ENCODE measurements at regions not wholly inside any gene's neighbourhood (a gene's known extent, or its start where the extent isn't known, plus 50 kb on each side); places are given as distances from the start of the nearest gene placed in this dataset.
"Not testable (repeated sequence)": the region's sequence is repeated elsewhere in the genome, so short reads cannot be mapped to it uniquely, and the experiment has no call there.

GRCh38 chr3:163362151-163362550 lies 1716.1 kb downstream of the SI start:
- no peak overlapping the region for H3K4me3 ChIP-seq (ENCODE audit: control insufficient read depth, low read depth, low read length)
- TF ChIP-seq, protein P1, sequence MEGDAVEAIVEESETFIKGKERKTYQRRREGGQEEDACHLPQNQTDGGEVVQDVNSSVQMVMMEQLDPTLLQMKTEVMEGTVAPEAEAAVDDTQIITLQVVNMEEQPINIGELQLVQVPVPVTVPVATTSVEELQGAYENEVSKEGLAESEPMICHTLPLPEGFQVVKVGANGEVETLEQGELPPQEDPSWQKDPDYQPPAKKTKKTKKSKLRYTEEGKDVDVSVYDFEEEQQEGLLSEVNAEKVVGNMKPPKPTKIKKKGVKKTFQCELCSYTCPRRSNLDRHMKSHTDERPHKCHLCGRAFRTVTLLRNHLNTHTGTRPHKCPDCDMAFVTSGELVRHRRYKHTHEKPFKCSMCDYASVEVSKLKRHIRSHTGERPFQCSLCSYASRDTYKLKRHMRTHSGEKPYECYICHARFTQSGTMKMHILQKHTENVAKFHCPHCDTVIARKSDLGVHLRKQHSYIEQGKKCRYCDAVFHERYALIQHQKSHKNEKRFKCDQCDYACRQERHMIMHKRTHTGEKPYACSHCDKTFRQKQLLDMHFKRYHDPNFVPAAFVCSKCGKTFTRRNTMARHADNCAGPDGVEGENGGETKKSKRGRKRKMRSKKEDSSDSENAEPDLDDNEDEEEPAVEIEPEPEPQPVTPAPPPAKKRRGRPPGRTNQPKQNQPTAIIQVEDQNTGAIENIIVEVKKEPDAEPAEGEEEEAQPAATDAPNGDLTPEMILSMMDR (conservative IDR thresholded peaks at IDR 0.05; ENCODE audit: control insufficient read depth, insufficient read depth, low read depth, low read length), result no peak
- DNase-seq (ENCODE audit: low read depth), result no peak

DNA sequence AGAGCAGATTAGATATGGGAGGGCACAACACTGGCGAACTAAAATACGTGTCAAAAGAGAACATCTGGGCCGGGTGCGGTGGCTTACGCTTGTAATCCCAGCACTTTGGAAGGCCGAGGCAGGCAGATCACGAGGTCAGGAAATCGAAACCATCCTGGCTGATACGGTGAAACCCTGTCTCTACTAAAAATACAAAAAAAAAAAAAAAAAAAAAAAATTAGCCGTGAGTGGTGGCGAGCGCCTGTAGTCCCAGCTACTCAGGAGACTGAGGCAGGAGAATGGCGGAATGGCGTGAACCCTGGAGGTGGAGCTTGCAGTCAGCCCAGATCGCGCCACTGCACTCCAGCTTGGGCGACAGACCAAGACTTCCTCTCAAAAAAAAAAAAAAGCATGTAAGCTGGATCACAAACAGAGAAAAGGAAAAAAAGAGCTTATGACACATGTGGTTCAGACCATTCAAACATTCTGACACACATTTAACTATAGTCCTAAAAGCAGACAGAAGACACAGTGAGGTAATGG lies 1716.9 kb downstream of the SI start:
- DNase-seq (ENCODE audit: low read depth); H3K4me3 ChIP-seq (ENCODE audit: control insufficient read depth, low read depth, low read length): not testable (repeated sequence)

GRCh38 chr3:163347944-163348343 lies 1730.4 kb downstream of the SI start:
- DNase-seq (ENCODE audit: low read depth), result no peak
- TF ChIP-seq, protein P1 (conservative IDR thresholded peaks at IDR 0.05; ENCODE audit: control insufficient read depth, insufficient read depth, low read depth, low read length), result no peak
- no peak overlapping the region for H3K4me3 ChIP-seq (ENCODE audit: control insufficient read depth, low read depth, low read length)

- no peak overlapping the region for H3K4me3 ChIP-seq (ENCODE audit: control insufficient read depth, low read depth, low read length)
- DNase-seq (ENCODE audit: low read depth), result no peak
- TF ChIP-seq, protein P1 (conservative IDR thresholded peaks at IDR 0.05; ENCODE audit: control insufficient read depth, insufficient read depth, low read depth, low read length), result no peak
These were observed 1742.9 kb downstream of the SI start for GRCh38 chr3:163335429-163335828.

DNA sequence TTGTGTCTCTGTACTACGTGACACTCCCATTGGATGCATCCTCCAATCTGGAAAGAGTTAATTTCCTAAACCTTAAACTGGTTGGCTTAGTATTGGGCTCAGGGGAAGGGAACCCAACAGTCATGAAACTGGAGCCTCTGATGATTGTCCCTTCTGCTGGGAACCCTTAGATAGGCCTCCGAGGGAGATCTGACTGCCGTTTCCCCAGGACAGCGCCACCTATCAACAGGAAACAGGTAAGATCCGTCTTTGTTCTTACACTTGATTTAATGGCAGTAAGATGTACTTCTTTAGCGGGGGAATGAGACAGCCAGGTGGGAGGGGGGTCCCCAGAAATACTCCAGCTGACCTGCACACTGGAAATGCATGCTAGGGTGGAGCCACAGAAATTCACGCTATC lies 1749.6 kb downstream of the SI start:
- DNase-seq (ENCODE audit: low read depth), result no peak
- H3K4me3 ChIP-seq (ENCODE audit: control insufficient read depth, low read depth, low read length), result no peak overlapping the region
- TF ChIP-seq, protein P1 (conservative IDR thresholded peaks at IDR 0.05; ENCODE audit: control insufficient read depth, insufficient read depth, low read depth, low read length), result no peak

GRCh38 chr3:163327086-163327485 lies 1751.2 kb downstream of the SI start:
- H3K4me3 ChIP-seq (ENCODE audit: control insufficient read depth, low read depth, low read length), result no peak overlapping the region
- TF ChIP-seq, protein P1 (conservative IDR thresholded peaks at IDR 0.05; ENCODE audit: control insufficient read depth, insufficient read depth, low read depth, low read length), result no peak
- no peak for DNase-seq (ENCODE audit: low read depth)

DNA sequence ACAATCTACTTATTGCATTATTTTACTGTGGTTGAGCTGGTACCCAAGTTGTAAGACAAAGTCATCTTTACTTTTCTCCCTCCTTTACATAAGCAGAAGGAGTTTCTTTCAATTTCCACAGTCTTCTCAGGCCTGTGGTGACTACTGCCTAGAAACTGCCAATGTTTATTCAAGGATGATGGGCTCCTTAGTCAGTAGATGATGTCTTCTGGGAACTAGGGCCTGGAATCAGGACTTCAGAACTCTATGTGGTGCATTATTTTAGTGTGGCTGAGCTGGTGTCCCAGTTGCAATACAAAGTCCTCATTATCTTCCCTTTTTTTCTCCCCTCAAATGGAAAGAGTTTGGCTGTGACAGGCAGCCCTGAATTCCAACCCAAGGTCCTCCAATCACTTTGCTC lies 1762.5 kb downstream of the SI start:
- no peak for DNase-seq (ENCODE audit: low read depth)
- H3K4me3 ChIP-seq (ENCODE audit: control insufficient read depth, low read depth, low read length), result no peak overlapping the region

More for the DNA sequence above, 1762.5 kb downstream of the SI start:
- TF ChIP-seq, protein P1 (conservative IDR thresholded peaks at IDR 0.05; ENCODE audit: control insufficient read depth, insufficient read depth, low read depth, low read length), result no peak
